ENCODE measurements at regions not wholly inside any gene's neighbourhood (a gene's known extent, or its start where the extent isn't known, plus 50 kb on each side); places are given as distances from the start of the nearest gene placed in this dataset.

DNA sequence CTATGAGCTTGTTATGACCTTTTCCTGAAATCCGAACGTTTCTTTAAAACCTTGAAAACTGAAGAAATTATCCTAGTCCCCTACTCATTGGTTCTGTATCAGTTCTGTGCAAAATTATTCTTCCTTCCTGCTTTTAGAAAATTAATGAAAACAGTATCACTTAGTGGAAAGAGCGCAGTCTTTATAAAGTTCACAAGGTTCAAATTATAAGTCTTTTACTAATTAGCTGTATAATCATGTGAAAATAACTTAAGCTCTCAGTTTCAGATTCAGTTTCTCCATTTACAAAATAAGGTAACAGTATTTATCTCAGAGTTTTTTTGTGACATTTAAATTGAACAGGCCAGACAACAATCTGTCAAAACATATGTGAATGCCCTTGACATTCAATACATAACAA is 306.1 kb downstream of the ADAMTS20 start:
- no peak for TF ChIP-seq EZH2 (IDR thresholded peaks at IDR 0.05; ENCODE audit: borderline replicate concordance, low read depth, low read length, severe bottlenecking)
- no peak for TF ChIP-seq FOS (IDR thresholded peaks at IDR 0.05; ENCODE audit: borderline replicate concordance, insufficient read depth, low read length)
- no peak for TF ChIP-seq POLR2AphosphoS5 (IDR thresholded peaks at IDR 0.05; ENCODE audit: insufficient read depth, low read depth, low read length)
- no peak for TF ChIP-seq GATA2 (IDR thresholded peaks at IDR 0.05; ENCODE audit: insufficient read depth, insufficient read length, low read depth, low read length)
- TF ChIP-seq, protein P1, sequence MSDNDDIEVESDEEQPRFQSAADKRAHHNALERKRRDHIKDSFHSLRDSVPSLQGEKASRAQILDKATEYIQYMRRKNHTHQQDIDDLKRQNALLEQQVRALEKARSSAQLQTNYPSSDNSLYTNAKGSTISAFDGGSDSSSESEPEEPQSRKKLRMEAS (IDR thresholded peaks at IDR 0.05; ENCODE audit: insufficient read depth, insufficient read length): no peak
- no peak for TF ChIP-seq POLR2A (IDR thresholded peaks at IDR 0.05; ENCODE audit: low read depth, low read length)
- TF ChIP-seq, protein P2, sequence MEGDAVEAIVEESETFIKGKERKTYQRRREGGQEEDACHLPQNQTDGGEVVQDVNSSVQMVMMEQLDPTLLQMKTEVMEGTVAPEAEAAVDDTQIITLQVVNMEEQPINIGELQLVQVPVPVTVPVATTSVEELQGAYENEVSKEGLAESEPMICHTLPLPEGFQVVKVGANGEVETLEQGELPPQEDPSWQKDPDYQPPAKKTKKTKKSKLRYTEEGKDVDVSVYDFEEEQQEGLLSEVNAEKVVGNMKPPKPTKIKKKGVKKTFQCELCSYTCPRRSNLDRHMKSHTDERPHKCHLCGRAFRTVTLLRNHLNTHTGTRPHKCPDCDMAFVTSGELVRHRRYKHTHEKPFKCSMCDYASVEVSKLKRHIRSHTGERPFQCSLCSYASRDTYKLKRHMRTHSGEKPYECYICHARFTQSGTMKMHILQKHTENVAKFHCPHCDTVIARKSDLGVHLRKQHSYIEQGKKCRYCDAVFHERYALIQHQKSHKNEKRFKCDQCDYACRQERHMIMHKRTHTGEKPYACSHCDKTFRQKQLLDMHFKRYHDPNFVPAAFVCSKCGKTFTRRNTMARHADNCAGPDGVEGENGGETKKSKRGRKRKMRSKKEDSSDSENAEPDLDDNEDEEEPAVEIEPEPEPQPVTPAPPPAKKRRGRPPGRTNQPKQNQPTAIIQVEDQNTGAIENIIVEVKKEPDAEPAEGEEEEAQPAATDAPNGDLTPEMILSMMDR (IDR thresholded peaks at IDR 0.05; ENCODE audit: extremely low read depth in 1 of 2, insufficient read depth in 1 of 2, low read depth in 1 of 2, low read length in 2 of 2): no peak
- no peak for TF ChIP-seq JUN (IDR thresholded peaks at IDR 0.05; ENCODE audit: borderline replicate concordance, insufficient read depth, insufficient read length, low read depth)
- TF ChIP-seq MYC (IDR thresholded peaks at IDR 0.05; ENCODE audit: low read depth, low read length): no peak
- POLR2A ChIA-PET: no interaction called here
- Histone ChIP-seq H3K9me3 (replicated peaks; ENCODE audit: control insufficient read depth, insufficient read depth, low read length) (no peaks in the 10 kb centered on the region), H4K20me1 (replicated peaks; ENCODE audit: control insufficient read depth, extremely low read depth, insufficient read depth, low read length) (no peaks in the 10 kb centered on the region), H3K9ac (replicated peaks; ENCODE audit: extremely low read depth, insufficient read depth, low read length) (no peak overlapping the region), H3K4me2 (ENCODE audit: insufficient read depth, low read length) (no peak overlapping the region), H3K27me3 (ENCODE audit: control insufficient read depth in 2 of 2, insufficient read depth in 2 of 2, low read length in 2 of 2) (no peaks in the 10 kb centered on the region), H3K79me2 (ENCODE audit: control insufficient read depth, insufficient read depth, low read length) (no peaks in the 10 kb centered on the region), H3K36me3 (ENCODE audit: control insufficient read depth in 2 of 2, extremely low read depth in 1 of 2, insufficient read depth in 2 of 2, low read length in 2 of 2) (no peaks in the 10 kb centered on the region), H2AFZ (ENCODE audit: low read depth, low read length) (no peak overlapping the region), H3K4me1 (ENCODE audit: control insufficient read depth, extremely low read depth, insufficient read depth, low read length) (peaks cover 12% of the 10 kb centered on the region), H3K27ac (ENCODE audit: insufficient read depth, low read depth, low read length) (no peak overlapping the region), H3K4me3 (replicated peaks in 1 of 3; ENCODE audit: insufficient read depth in 1 of 3, low read depth in 1 of 3, low read length in 3 of 3) (no peak overlapping the region), H3K9me1 (replicated peaks; ENCODE audit: control insufficient read depth, extremely low read depth, insufficient read depth, low read length) (no peaks in the 10 kb centered on the region)
- no TSS peak for BruUV-seq (replicated peaks)
- intact Hi-C loops (cut with micrococcal nuclease): no loop called here
- dilution Hi-C loops (cut with MboI; ENCODE audit: extremely low pct_ligation_motif_present, low sequenced_read_pairs): no loop called here
- CTCF ChIA-PET: no interaction called here
- DNase-seq (ENCODE audit: low read depth, low spot score) (no peak), FAIRE-seq (no peak)

Measured in endothelial cell of umbilical vein (primary cell).